IMR-90 (cell line): ENCODE measurements at regions not wholly inside any gene's neighbourhood (a gene's known extent, or its start where the extent isn't known, plus 50 kb on each side); places are given as distances from the start of the nearest gene placed in this dataset.

Experiments used
- CEBPB ChIP-seq: IDR thresholded peaks from 2 replicates; pipeline ENCODE4 v1.6.1; 2012; ENCODE audit warnings: low read depth, low read length, improper control_type of control experiment
- MAFK ChIP-seq: IDR thresholded peaks from 2 replicates; pipeline ENCODE4 v1.6.1; 2012; ENCODE audit warnings: low read depth, low read length, improper control_type of control experiment
- POLR2A ChIP-seq: IDR thresholded peaks from 2 replicates; pipeline ENCODE4 v1.6.1; 2012; ENCODE audit warnings: mild to moderate bottlenecking, low read depth, low read length
- RAD21 ChIP-seq: IDR thresholded peaks from 2 replicates; pipeline ENCODE4 v1.6.1; 2012; ENCODE audit warnings: low read length, improper control_type of control experiment
- RFX5 ChIP-seq: IDR thresholded peaks from 2 replicates; pipeline ENCODE4 v1.8.0; 2012; ENCODE audit warnings: low read depth, mild to moderate bottlenecking, low read length, moderate library complexity
- SMC3 ChIP-seq: fragments of 150-350 bp; IDR thresholded peaks from 2 replicates; pipeline ENCODE4 v1.6.1; 2016; ENCODE audit warnings: low read depth, mild to moderate bottlenecking, antibody characterized with exemption, low read length, moderate library complexity
- TF ChIP-seq, protein P1 (sequence below): conservative IDR thresholded peaks from 2 replicates; pipeline ENCODE4 v1.5.1; 2012; ENCODE audit warnings: mild to moderate bottlenecking, low read depth, low read length, improper control_type of control experiment
- TF ChIP-seq, protein P2 (sequence below): fragments of 150-350 bp; IDR thresholded peaks from 2 replicates; pipeline ENCODE4 v1.6.1; 2016; ENCODE audit warnings: low read depth, mild to moderate bottlenecking, low read length, moderate library complexity, borderline replicate concordance

DNA sequence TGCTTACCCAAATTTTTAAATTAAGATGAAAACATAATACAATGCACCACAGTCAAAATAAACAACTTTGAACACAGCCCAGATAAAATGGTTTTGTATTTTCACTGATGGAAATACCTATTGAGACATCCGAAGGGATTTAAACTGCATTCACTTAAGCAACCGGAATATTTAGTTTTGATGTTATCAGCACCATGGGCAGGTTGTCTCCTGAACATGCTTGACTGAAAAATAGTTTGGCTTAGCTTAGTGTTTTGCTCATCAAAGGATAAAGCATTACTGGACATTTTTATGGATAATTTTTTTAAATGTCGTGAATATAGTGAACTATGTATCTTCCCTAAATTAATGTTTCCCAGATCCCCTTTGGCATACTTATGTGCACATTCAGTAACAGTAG, 177.5 kb downstream of the GJA1 start:
- TF ChIP-seq, protein P1, sequence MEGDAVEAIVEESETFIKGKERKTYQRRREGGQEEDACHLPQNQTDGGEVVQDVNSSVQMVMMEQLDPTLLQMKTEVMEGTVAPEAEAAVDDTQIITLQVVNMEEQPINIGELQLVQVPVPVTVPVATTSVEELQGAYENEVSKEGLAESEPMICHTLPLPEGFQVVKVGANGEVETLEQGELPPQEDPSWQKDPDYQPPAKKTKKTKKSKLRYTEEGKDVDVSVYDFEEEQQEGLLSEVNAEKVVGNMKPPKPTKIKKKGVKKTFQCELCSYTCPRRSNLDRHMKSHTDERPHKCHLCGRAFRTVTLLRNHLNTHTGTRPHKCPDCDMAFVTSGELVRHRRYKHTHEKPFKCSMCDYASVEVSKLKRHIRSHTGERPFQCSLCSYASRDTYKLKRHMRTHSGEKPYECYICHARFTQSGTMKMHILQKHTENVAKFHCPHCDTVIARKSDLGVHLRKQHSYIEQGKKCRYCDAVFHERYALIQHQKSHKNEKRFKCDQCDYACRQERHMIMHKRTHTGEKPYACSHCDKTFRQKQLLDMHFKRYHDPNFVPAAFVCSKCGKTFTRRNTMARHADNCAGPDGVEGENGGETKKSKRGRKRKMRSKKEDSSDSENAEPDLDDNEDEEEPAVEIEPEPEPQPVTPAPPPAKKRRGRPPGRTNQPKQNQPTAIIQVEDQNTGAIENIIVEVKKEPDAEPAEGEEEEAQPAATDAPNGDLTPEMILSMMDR, result no peak
- no peak for TF ChIP-seq POLR2A
- TF ChIP-seq, protein P2, sequence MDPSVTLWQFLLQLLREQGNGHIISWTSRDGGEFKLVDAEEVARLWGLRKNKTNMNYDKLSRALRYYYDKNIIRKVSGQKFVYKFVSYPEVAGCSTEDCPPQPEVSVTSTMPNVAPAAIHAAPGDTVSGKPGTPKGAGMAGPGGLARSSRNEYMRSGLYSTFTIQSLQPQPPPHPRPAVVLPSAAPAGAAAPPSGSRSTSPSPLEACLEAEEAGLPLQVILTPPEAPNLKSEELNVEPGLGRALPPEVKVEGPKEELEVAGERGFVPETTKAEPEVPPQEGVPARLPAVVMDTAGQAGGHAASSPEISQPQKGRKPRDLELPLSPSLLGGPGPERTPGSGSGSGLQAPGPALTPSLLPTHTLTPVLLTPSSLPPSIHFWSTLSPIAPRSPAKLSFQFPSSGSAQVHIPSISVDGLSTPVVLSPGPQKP, result no peak
- TF ChIP-seq RFX5, result no peak
- TF ChIP-seq CEBPB, result no peak
- TF ChIP-seq SMC3, result no peak
- TF ChIP-seq MAFK, result no peak
- no peak for TF ChIP-seq RAD21
